Glutamatergic neuron (in vitro differentiated cells): ENCODE measurements at regions not wholly inside any gene's neighbourhood (a gene's known extent, or its start where the extent isn't known, plus 50 kb on each side); places are given as distances from the start of the nearest gene placed in this dataset.
A peak's percentile ranks its signal among the peaks of the same experiment; 100 is the strongest.

Source experiments
- DNase-seq: peaks from one replicate; pipeline ENCODE4 v3.0.0; 2022
- H3K27ac Mint-ChIP-seq: one replicate; pipeline ENCODE4 v1.8.0; 2020; ENCODE audit warnings: mild to moderate bottlenecking, mixed read lengths, inconsistent platforms; ENCODE audit not compliant: unreplicated experiment
- H3K27me3 Mint-ChIP-seq: one replicate; pipeline ENCODE4 v1.8.0; 2020; ENCODE audit warnings: mild to moderate bottlenecking, moderate library complexity, mixed read lengths, inconsistent platforms; ENCODE audit not compliant: unreplicated experiment
- H3K36me3 Mint-ChIP-seq: one replicate; pipeline ENCODE4 v1.8.0; 2020; ENCODE audit warnings: mild to moderate bottlenecking, mixed read lengths, inconsistent platforms; ENCODE audit not compliant: unreplicated experiment
- H3K4me1 Mint-ChIP-seq: one replicate; pipeline ENCODE4 v1.8.0; 2020; ENCODE audit warnings: mild to moderate bottlenecking, low read depth, mixed read lengths, inconsistent platforms; ENCODE audit not compliant: unreplicated experiment
- H3K4me3 Mint-ChIP-seq: one replicate; pipeline ENCODE4 v1.8.0; 2020; ENCODE audit warnings: mild to moderate bottlenecking, mixed read lengths, inconsistent platforms; ENCODE audit not compliant: unreplicated experiment
- H3K9me3 Mint-ChIP-seq: one replicate; pipeline ENCODE4 v1.8.0; 2020; ENCODE audit warnings: mild to moderate bottlenecking, moderate library complexity, mixed read lengths, inconsistent platforms; ENCODE audit not compliant: unreplicated experiment
- TF ChIP-seq, protein P1 (sequence below): fragments of 200-600 bp; sonication (generic); IDR thresholded peaks from one replicate; pipeline ENCODE4 v1.5.0; 2021; ENCODE audit not compliant: partially characterized antibody, unreplicated experiment

DNA sequence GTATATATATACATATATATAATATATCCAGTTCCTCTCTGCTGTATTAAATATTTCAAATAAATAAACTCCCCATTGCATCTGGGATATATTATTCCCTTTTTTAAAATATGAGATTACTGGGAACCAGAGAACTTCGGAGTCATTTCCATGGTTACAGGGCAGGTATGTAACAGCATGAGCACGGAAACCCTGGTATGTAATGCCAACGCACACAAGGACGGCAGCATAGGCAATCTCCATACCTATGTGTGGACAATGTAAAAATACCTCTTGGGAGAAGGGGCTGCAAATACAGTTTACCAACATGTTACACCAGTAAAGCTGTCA lies 62.8 kb downstream of the NUDT10 start:
- Mint-ChIP-seq H3K27me3 (peaks cover 1% of the 10 kb centered on the region), H3K36me3 (no peaks in the 10 kb centered on the region), H3K9me3 (peaks cover 2% of the 10 kb centered on the region), H3K4me1 (no peaks in the 10 kb centered on the region), H3K27ac (no peak overlapping the region), H3K4me3 (peak overlapping the region; percentile 78)
- DNase-seq, result no peak
- TF ChIP-seq, protein P1, sequence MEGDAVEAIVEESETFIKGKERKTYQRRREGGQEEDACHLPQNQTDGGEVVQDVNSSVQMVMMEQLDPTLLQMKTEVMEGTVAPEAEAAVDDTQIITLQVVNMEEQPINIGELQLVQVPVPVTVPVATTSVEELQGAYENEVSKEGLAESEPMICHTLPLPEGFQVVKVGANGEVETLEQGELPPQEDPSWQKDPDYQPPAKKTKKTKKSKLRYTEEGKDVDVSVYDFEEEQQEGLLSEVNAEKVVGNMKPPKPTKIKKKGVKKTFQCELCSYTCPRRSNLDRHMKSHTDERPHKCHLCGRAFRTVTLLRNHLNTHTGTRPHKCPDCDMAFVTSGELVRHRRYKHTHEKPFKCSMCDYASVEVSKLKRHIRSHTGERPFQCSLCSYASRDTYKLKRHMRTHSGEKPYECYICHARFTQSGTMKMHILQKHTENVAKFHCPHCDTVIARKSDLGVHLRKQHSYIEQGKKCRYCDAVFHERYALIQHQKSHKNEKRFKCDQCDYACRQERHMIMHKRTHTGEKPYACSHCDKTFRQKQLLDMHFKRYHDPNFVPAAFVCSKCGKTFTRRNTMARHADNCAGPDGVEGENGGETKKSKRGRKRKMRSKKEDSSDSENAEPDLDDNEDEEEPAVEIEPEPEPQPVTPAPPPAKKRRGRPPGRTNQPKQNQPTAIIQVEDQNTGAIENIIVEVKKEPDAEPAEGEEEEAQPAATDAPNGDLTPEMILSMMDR, result no peak
